ENCODE measurements at regions not wholly inside any gene's neighbourhood (a gene's known extent, or its start where the extent isn't known, plus 50 kb on each side); places are given as distances from the start of the nearest gene placed in this dataset.
"Not testable (repeated sequence)": the region's sequence is repeated elsewhere in the genome, so short reads cannot be mapped to it uniquely, and the experiment has no call there.

GRCh38 chr3:39558775-39559306 lies 91.4 kb downstream of the MOBP start:
- no peak overlapping the region for H3K4me3 ChIP-seq (ENCODE audit: low read depth, low read length)
- DNase-seq (ENCODE audit: low read depth) = no peak
- no peaks in the 10 kb centered on the region for H3K27me3 ChIP-seq (ENCODE audit: control insufficient read depth, insufficient read depth, low read length)
- TF ChIP-seq, protein P1, sequence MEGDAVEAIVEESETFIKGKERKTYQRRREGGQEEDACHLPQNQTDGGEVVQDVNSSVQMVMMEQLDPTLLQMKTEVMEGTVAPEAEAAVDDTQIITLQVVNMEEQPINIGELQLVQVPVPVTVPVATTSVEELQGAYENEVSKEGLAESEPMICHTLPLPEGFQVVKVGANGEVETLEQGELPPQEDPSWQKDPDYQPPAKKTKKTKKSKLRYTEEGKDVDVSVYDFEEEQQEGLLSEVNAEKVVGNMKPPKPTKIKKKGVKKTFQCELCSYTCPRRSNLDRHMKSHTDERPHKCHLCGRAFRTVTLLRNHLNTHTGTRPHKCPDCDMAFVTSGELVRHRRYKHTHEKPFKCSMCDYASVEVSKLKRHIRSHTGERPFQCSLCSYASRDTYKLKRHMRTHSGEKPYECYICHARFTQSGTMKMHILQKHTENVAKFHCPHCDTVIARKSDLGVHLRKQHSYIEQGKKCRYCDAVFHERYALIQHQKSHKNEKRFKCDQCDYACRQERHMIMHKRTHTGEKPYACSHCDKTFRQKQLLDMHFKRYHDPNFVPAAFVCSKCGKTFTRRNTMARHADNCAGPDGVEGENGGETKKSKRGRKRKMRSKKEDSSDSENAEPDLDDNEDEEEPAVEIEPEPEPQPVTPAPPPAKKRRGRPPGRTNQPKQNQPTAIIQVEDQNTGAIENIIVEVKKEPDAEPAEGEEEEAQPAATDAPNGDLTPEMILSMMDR (IDR thresholded peaks at IDR 0.05; ENCODE audit: insufficient read depth, low read length, poor library complexity, severe bottlenecking) = no peak
- H3K36me3 ChIP-seq (ENCODE audit: control insufficient read depth, insufficient read depth, low read length) = no peaks in the 10 kb centered on the region

DNA sequence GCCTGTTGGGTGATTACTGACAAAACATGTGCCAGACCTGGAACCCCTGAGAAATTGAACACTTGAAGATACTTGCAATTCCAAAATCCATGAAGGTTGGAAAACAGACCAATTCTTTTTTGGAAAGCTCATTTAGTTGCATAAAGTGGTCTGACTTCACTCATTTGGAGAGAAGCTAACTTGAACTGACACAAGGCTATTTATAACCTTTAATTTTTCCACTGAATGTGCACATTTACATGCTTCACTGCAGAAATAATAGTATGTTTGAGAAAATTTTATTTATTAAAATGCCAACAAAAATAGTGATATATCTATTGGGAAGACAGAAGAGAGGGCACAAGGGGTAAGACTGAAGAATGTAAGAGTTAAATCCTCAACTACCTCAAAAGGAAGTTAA lies 92.1 kb downstream of the MOBP start:
- TF ChIP-seq, protein P1 (IDR thresholded peaks at IDR 0.05; ENCODE audit: insufficient read depth, low read length, poor library complexity, severe bottlenecking) = no peak
- Histone ChIP-seq H3K36me3 (ENCODE audit: control insufficient read depth, insufficient read depth, low read length) (no peaks in the 10 kb centered on the region), H3K4me3 (ENCODE audit: low read depth, low read length) (no peak overlapping the region), H3K27me3 (ENCODE audit: control insufficient read depth, insufficient read depth, low read length) (no peaks in the 10 kb centered on the region)
- no peak for DNase-seq (ENCODE audit: low read depth)

- H3K27me3 ChIP-seq (ENCODE audit: control insufficient read depth, insufficient read depth, low read length) = no peaks in the 10 kb centered on the region
- TF ChIP-seq, protein P1 (IDR thresholded peaks at IDR 0.05; ENCODE audit: insufficient read depth, low read length, poor library complexity, severe bottlenecking) = no peak
- no peaks in the 10 kb centered on the region for H3K36me3 ChIP-seq (ENCODE audit: control insufficient read depth, insufficient read depth, low read length)
- no peak overlapping the region for H3K4me3 ChIP-seq (ENCODE audit: low read depth, low read length)
- DNase-seq (ENCODE audit: low read depth) = no peak
Measured at GRCh38 chr3:39568508-39568907, 101.0 kb downstream of the MOBP start.

GRCh38 chr3:39569095-39569494 lies 101.6 kb downstream of the MOBP start:
- H3K36me3 ChIP-seq (ENCODE audit: control insufficient read depth, insufficient read depth, low read length) = no peaks in the 10 kb centered on the region
- TF ChIP-seq, protein P1 (IDR thresholded peaks at IDR 0.05; ENCODE audit: insufficient read depth, low read length, poor library complexity, severe bottlenecking) = no peak
- DNase-seq (ENCODE audit: low read depth) = no peak
- no peak overlapping the region for H3K4me3 ChIP-seq (ENCODE audit: low read depth, low read length)
- H3K27me3 ChIP-seq (ENCODE audit: control insufficient read depth, insufficient read depth, low read length) = no peaks in the 10 kb centered on the region

- H3K4me3 ChIP-seq (ENCODE audit: low read depth, low read length) = no peak overlapping the region
- H3K27me3 ChIP-seq (ENCODE audit: control insufficient read depth, insufficient read depth, low read length) = no peaks in the 10 kb centered on the region
- DNase-seq (ENCODE audit: low read depth) = no peak
- H3K36me3 ChIP-seq (ENCODE audit: control insufficient read depth, insufficient read depth, low read length) = no peaks in the 10 kb centered on the region
- TF ChIP-seq, protein P1 (IDR thresholded peaks at IDR 0.05; ENCODE audit: insufficient read depth, low read length, poor library complexity, severe bottlenecking) = no peak
Measured at GRCh38 chr3:39573392-39573791, 105.9 kb downstream of the MOBP start.

DNA sequence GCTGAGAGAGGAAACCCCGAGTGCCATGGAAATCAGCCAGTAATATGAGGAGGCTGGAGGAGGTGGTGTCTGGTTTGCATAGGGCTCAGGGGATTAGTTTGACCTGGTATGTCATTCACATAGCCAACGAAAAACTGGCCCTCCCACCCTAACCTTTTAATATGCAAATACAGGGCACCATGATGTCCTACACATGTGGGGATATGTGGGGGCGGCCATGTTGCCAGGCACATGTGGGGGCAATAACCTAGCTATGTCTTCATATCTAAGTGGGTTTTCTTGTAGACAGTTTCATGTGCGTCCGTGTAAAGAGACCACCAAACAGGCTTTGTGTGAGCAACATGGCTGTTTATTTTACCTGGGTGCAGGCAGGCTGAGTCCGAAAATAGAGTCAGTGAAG lies 110.1 kb downstream of the MOBP start:
- no peak overlapping the region for H3K4me3 ChIP-seq (ENCODE audit: low read depth, low read length)
- no peak for DNase-seq (ENCODE audit: low read depth)
- H3K36me3 ChIP-seq (ENCODE audit: control insufficient read depth, insufficient read depth, low read length) = no peaks in the 10 kb centered on the region
- H3K27me3 ChIP-seq (ENCODE audit: control insufficient read depth, insufficient read depth, low read length) = no peaks in the 10 kb centered on the region
- TF ChIP-seq, protein P1 (IDR thresholded peaks at IDR 0.05; ENCODE audit: insufficient read depth, low read length, poor library complexity, severe bottlenecking) = no peak

GRCh38 chr3:39586215-39586614 lies 118.7 kb downstream of the MOBP start:
- not testable (repeated sequence) for H3K36me3 ChIP-seq (ENCODE audit: control insufficient read depth, insufficient read depth, low read length); H3K27me3 ChIP-seq (ENCODE audit: control insufficient read depth, insufficient read depth, low read length); H3K4me3 ChIP-seq (ENCODE audit: low read depth, low read length); DNase-seq (ENCODE audit: low read depth)
